GM18951 (cell line): ENCODE measurements at regions not wholly inside any gene's neighbourhood (a gene's known extent, or its start where the extent isn't known, plus 50 kb on each side); places are given as distances from the start of the nearest gene placed in this dataset.

Experiments used
- POLR2A ChIP-seq: IDR thresholded peaks from 4 replicates; pipeline ENCODE4 v1.6.1; 2011; ENCODE audit warnings: mild to moderate bottlenecking; ENCODE audit not compliant: insufficient read length, insufficient read depth; ENCODE audit errors: extremely low read depth
- in situ Hi-C: fragments of 300-500 bp; cut with MboI; formaldehyde crosslinking; loops from one replicate; pipeline ENCODE4 v1.12.0; 2022; ENCODE audit warnings: low sequenced_read_pairs, mixed read lengths, inconsistent platforms; ENCODE audit not compliant: unreplicated experiment

GRCh38 chr15:95834028-95834804 is 496.3 kb upstream of the NR2F2 start:
- in situ Hi-C loops = no loop called here
- TF ChIP-seq POLR2A = no peak

- in situ Hi-C loops = no loop called here
These were observed 494.0 kb upstream of the NR2F2 start for GRCh38 chr15:95836536-95836935.

GRCh38 chr15:95837341-95838004 is 493.0 kb upstream of the NR2F2 start:
- TF ChIP-seq POLR2A = no peak
- in situ Hi-C loops = no loop called here

More at GRCh38 chr15:95836536-95836935, 494.0 kb upstream of the NR2F2 start:
- TF ChIP-seq POLR2A = no peak

GRCh38 chr15:95839367-95839782 is 491.1 kb upstream of the NR2F2 start:
- in situ Hi-C loops = no loop called here
- no peak for TF ChIP-seq POLR2A

- in situ Hi-C loops = no loop called here
- TF ChIP-seq POLR2A = no peak
These were observed 490.5 kb upstream of the NR2F2 start for GRCh38 chr15:95840004-95840403.

GRCh38 chr15:95840855-95841254 is 489.6 kb upstream of the NR2F2 start:
- in situ Hi-C loops = no loop called here
- TF ChIP-seq POLR2A = no peak

GRCh38 chr15:95842576-95842975 is 487.9 kb upstream of the NR2F2 start:
- TF ChIP-seq POLR2A = no peak
- in situ Hi-C loops = no loop called here

- no peak for TF ChIP-seq POLR2A
- in situ Hi-C loops = no loop called here
These were observed 487.1 kb upstream of the NR2F2 start for GRCh38 chr15:95843241-95843910.

GRCh38 chr15:95845862-95846515 is 484.5 kb upstream of the NR2F2 start:
- TF ChIP-seq POLR2A = no peak
- in situ Hi-C loops = no loop called here

- in situ Hi-C loops = no loop called here
- TF ChIP-seq POLR2A = no peak
These were observed 482.4 kb upstream of the NR2F2 start for GRCh38 chr15:95848126-95848525.

- in situ Hi-C loops = no loop called here
- no peak for TF ChIP-seq POLR2A
These were observed 479.7 kb upstream of the NR2F2 start for GRCh38 chr15:95850837-95851236.

GRCh38 chr15:95853350-95853749 is 477.1 kb upstream of the NR2F2 start:
- in situ Hi-C loops = no loop called here
- no peak for TF ChIP-seq POLR2A

GRCh38 chr15:95857124-95857757 is 473.3 kb upstream of the NR2F2 start:
- in situ Hi-C loops = no loop called here
- TF ChIP-seq POLR2A = no peak
